CD14-positive monocyte (primary cell): ENCODE measurements at regions not wholly inside any gene's neighbourhood (a gene's known extent, or its start where the extent isn't known, plus 50 kb on each side); places are given as distances from the start of the nearest gene placed in this dataset.

ENCODE experiments used
- DNase-seq, 3 donors: peaks; one replicate each; pipeline ENCODE4 v3.0.0-alpha.2; 2011 to 2022
- H2AFZ ChIP-seq: 2 replicates; pipeline ENCODE4 v1.6.0; 2012; ENCODE audit warnings: mild to moderate bottlenecking, low read depth, low read length, inconsistent platforms; ENCODE audit not compliant: insufficient read depth, poor library complexity, severe bottlenecking
- H3K27ac ChIP-seq, 2 donors: 1 replicate in 1 of 2; 2 replicates in 1 of 2; pipeline ENCODE4 v1.5.1; 2012 to 2013; ENCODE audit warnings: low read length in 2 of 2, control low read depth in 1 of 2, inconsistent platforms in 1 of 2, low read depth in 1 of 2, mild to moderate bottlenecking in 1 of 2
- H3K27me3 ChIP-seq, 2 donors: one replicate each; pipeline versions ENCODE4 v1.6.0 to v1.6.1; 2011 to 2013; ENCODE audit warnings: low read length in 2 of 2; ENCODE audit not compliant: control insufficient read depth in 2 of 2, insufficient read depth in 2 of 2
- H3K36me3 ChIP-seq, 2 donors: replicated peaks in 1 of 2; 1 replicate in 1 of 2; 2 replicates in 1 of 2; pipeline versions ENCODE4 v1.5.1 to v1.6.1; 2012 to 2013; ENCODE audit warnings: low read length in 2 of 2, control low read depth in 1 of 2, inconsistent platforms in 1 of 2, mild to moderate bottlenecking in 1 of 2; ENCODE audit not compliant: insufficient read depth in 2 of 2, control insufficient read depth in 1 of 2
- H3K4me1 ChIP-seq, 2 donors: 1 replicate in 1 of 2; 2 replicates in 1 of 2; pipeline versions ENCODE4 v1.5.1 to v1.6.1; 2012 to 2013; ENCODE audit warnings: low read length in 2 of 2, control low read depth in 1 of 2, inconsistent platforms in 1 of 2, mild to moderate bottlenecking in 1 of 2, moderate library complexity in 1 of 2; ENCODE audit not compliant: insufficient read depth in 2 of 2, control insufficient read depth in 1 of 2
- H3K4me2 ChIP-seq: replicated peaks from 2 replicates; pipeline ENCODE3; 2012; ENCODE audit warnings: low read length, moderate library complexity, mild to moderate bottlenecking; ENCODE audit not compliant: poor library complexity, severe bottlenecking; ENCODE audit errors: extremely low read depth
- H3K4me3 ChIP-seq, 3 experiments: fragments of 200-600 bp in 1 of 3; sonication (generic) in 1 of 3; replicated peaks in 1 of 3; 1 replicate in 2 of 3; 2 replicates in 1 of 3; pipeline ENCODE4 v1.5.1; 2011 to 2013; ENCODE audit warnings: low read length in 3 of 3, mild to moderate bottlenecking in 3 of 3, control low read depth in 2 of 3, low read depth in 2 of 3, inconsistent platforms in 1 of 3, moderate library complexity in 1 of 3
- H3K79me2 ChIP-seq: 2 replicates; pipeline ENCODE4 v1.6.0; 2012; ENCODE audit warnings: mild to moderate bottlenecking, control low read depth, inconsistent platforms, low read length, moderate library complexity; ENCODE audit not compliant: insufficient read depth
- H3K9ac ChIP-seq: 2 replicates; pipeline ENCODE4 v1.6.0; 2017; ENCODE audit warnings: low read length, mild to moderate bottlenecking; ENCODE audit not compliant: insufficient read depth, poor library complexity, severe bottlenecking
- H3K9me3 ChIP-seq, 2 donors: replicated peaks in 1 of 2; 1 replicate in 1 of 2; 2 replicates in 1 of 2; pipeline versions ENCODE4 v1.5.1 to v1.6.1; 2012 to 2013; ENCODE audit warnings: low read length in 2 of 2, control low read depth in 1 of 2; ENCODE audit not compliant: control insufficient read depth in 1 of 2, insufficient read depth in 1 of 2
- H4K20me1 ChIP-seq: 2 replicates; pipeline ENCODE4 v1.6.0; 2012; ENCODE audit warnings: mild to moderate bottlenecking, low read length, control low read depth, moderate library complexity; ENCODE audit not compliant: insufficient read depth
- H3K27ac Mint-ChIP-seq, 7 donors: one replicate each; pipeline ENCODE4 v1.8.0; 2020; ENCODE audit warnings: mild to moderate bottlenecking in 7 of 7, mixed read lengths in 7 of 7, moderate library complexity in 6 of 7, inconsistent platforms in 2 of 7
- H3K27me3 Mint-ChIP-seq, 3 donors: one replicate each; pipeline ENCODE4 v1.8.0; 2021 to 2022; ENCODE audit warnings: low read depth in 3 of 3, mild to moderate bottlenecking in 3 of 3, mixed read lengths in 3 of 3, moderate library complexity in 3 of 3, inconsistent platforms in 1 of 3
- H3K36me3 Mint-ChIP-seq, 2 donors: one replicate each; pipeline ENCODE4 v1.8.0; 2020; ENCODE audit warnings: mixed read lengths in 2 of 2, inconsistent platforms in 1 of 2, mild to moderate bottlenecking in 1 of 2
- H3K4me1 Mint-ChIP-seq: one replicate; pipeline ENCODE4 v1.8.0; 2020; ENCODE audit warnings: mild to moderate bottlenecking, mixed read lengths
- H3K4me3 Mint-ChIP-seq, 2 donors: one replicate each; pipeline ENCODE4 v1.8.0; 2020; ENCODE audit warnings: mild to moderate bottlenecking in 2 of 2, mixed read lengths in 2 of 2, moderate library complexity in 1 of 2
- H3K9me3 Mint-ChIP-seq, 7 donors: one replicate each; pipeline ENCODE4 v1.8.0; 2020 to 2022; ENCODE audit warnings: mixed read lengths in 7 of 7, mild to moderate bottlenecking in 6 of 7, moderate library complexity in 6 of 7, inconsistent platforms in 2 of 7
- CTCF ChIP-seq: fragments of 200-600 bp; IDR thresholded peaks from one replicate; pipeline ENCODE4 v1.8.0; 2022; ENCODE audit warnings: antibody characterized with exemption, mild to moderate bottlenecking
- WGBS: methylation state at CpG from one replicate; pipeline ENCODE4 v1.1.5; 2013; ENCODE audit warnings: missing lambda C conversion rate; ENCODE audit not compliant: insufficient coverage; 5-methylcytosine and 5-hydroxymethylcytosine counted together
- intact Hi-C, 2 donors: fragments of 100-400 bp; cut with micrococcal nuclease; formaldehyde crosslinking; loops; one replicate each; pipeline versions ENCODE4 v1.15.0 to v1.15.1; 2023

DNA sequence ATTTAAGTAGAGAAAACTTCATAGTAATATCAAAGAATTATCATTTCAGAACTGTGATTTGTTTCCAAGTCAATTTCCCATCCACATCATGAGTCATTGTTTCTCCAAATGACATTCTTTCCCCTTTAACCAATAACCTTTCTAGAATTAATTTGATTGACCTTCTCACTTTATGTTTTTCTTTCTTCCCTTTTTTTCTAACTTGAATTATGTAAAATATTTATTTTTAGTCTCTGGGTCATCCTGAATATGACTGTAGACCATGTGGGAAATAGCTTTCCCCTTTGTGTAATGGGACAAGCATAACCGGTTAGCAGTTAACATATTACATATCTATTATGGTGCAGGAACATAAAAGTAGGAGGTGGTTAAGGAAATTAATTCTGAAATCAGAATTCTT is 291.1 kb downstream of the GJA1 start:
- H3K36me3 ChIP-seq = no peaks in the 10 kb centered on the region
- no peak for DNase-seq
- no peak overlapping the region for H3K27ac ChIP-seq
- no peak for TF ChIP-seq CTCF
- no peak overlapping the region for H3K4me2 ChIP-seq
- no peak overlapping the region for H3K4me3 Mint-ChIP-seq
- intact Hi-C loops = no loop called here
- peaks cover 1 to 14% (median 13%) of the 10 kb centered on the region in 7 donors for H3K9me3 Mint-ChIP-seq
- no peak overlapping the region for H3K4me3 ChIP-seq
- H2AFZ ChIP-seq = no peak overlapping the region
- H3K4me1 Mint-ChIP-seq = no peaks in the 10 kb centered on the region
- no peaks in the 10 kb centered on the region for H4K20me1 ChIP-seq
- no peak overlapping the region for H3K9ac ChIP-seq
- no peaks in the 10 kb centered on the region for H3K27me3 Mint-ChIP-seq
- no peaks in the 10 kb centered on the region for H3K36me3 Mint-ChIP-seq
- H3K9me3 ChIP-seq = peaks cover 8 to 14% of the 10 kb centered on the region in 2 donors
- no peaks in the 10 kb centered on the region for H3K4me1 ChIP-seq
- no peaks in the 10 kb centered on the region for H3K79me2 ChIP-seq
- WGBS = no CpG with 5 or more reads among the region's 1 CpG
- no peaks in the 10 kb centered on the region for H3K27me3 ChIP-seq
- no peak overlapping the region for H3K27ac Mint-ChIP-seq

- WGBS = 89% methylated on average over 4 of the region's 5 CpGs
- Histone ChIP-seq H3K9me3 (peaks cover 8 to 14% of the 10 kb centered on the region in 2 donors), H3K4me3 (no peak overlapping the region), H3K79me2 (no peaks in the 10 kb centered on the region), H3K27ac (no peak overlapping the region), H3K9ac (no peak overlapping the region), H3K4me2 (no peak overlapping the region), H3K4me1 (no peaks in the 10 kb centered on the region), H2AFZ (no peak overlapping the region), H3K27me3 (no peaks in the 10 kb centered on the region), H3K36me3 (no peaks in the 10 kb centered on the region), H4K20me1 (no peaks in the 10 kb centered on the region)
- no peaks in the 10 kb centered on the region for H3K4me1 Mint-ChIP-seq
- no peak overlapping the region for H3K27ac Mint-ChIP-seq
- intact Hi-C loops = no loop called here
- peaks cover 1 to 14% (median 13%) of the 10 kb centered on the region in 7 donors for H3K9me3 Mint-ChIP-seq
- DNase-seq = no peak
- H3K27me3 Mint-ChIP-seq = no peaks in the 10 kb centered on the region
- H3K36me3 Mint-ChIP-seq = no peaks in the 10 kb centered on the region
- no peak for TF ChIP-seq CTCF
- no peak overlapping the region for H3K4me3 Mint-ChIP-seq
These were observed 295.2 kb downstream of the GJA1 start for GRCh38 chr6:121730616-121731015.
